KOPT-K1 (cell line): ENCODE measurements at regions not wholly inside any gene's neighbourhood (a gene's known extent, or its start where the extent isn't known, plus 50 kb on each side); places are given as distances from the start of the nearest gene placed in this dataset.
A peak's percentile ranks its signal among the peaks of the same experiment; 100 is the strongest.
"Not testable (repeated sequence)": the region's sequence is repeated elsewhere in the genome, so short reads cannot be mapped to it uniquely, and the experiment has no call there.

Experiments
- H3K27ac ChIP-seq: fragments of 200-600 bp; sonication (generic); 2 replicates; pipeline ENCODE4 v1.5.1; 2016; ENCODE audit warnings: antibody characterized with exemption, mild to moderate bottlenecking, low read depth, low read length; ENCODE audit not compliant: poor library complexity, severe bottlenecking
- H3K36me3 ChIP-seq: fragments of 200-600 bp; sonication (generic); 2 replicates; pipeline ENCODE4 v1.5.1; 2017; ENCODE audit warnings: antibody characterized with exemption, mild to moderate bottlenecking, low read length, moderate library complexity; ENCODE audit not compliant: insufficient read depth
- H3K9me3 ChIP-seq: fragments of 200-600 bp; sonication (generic); 2 replicates; pipeline ENCODE4 v1.5.1; 2017; ENCODE audit warnings: antibody characterized with exemption, low read length, mild to moderate bottlenecking; ENCODE audit not compliant: insufficient read depth, poor library complexity, severe bottlenecking

DNA sequence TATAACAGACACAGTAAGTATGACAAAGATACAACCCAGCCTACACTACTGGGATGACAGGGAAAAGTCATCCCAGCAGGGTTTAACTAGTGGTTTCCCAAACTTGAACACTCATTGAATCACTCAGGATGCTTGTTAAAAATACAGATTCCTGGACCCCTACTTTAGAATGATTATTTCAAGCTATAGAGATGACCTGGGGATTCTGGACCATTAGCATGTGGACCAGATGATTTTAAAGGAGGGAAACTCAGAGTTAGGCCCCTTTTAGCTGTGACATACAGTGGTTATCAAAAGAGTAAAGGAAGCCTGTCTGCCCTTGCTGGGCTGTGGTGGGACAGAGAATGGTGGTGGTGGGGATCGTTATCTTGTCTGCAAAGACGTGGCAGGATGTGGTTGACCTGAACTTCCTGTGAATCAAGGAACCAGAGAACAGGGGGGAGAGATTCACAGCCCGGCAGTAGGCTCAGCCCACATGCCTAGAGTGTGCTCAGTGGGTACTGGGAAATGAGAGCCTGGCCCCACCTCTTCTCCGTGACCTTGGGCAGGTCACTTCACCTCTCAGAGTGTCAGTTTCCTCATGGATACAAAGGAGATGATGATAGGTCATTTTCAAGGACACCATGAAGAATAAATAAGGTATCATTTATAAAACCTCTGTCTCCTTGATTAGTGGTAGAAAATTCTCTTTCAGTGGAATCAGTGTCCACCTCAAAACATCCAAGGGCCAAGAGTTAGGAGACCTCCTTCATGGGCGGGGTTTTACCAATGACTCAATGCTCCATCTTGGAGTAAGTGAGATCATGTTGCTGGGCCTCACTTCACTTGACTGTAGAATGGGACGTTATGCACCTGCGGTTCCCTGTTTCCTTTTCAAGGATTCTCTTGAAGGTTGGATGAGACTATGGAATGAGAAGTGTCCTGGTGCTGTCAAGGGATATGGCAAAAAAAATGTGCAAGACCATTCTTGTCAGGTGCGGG, 306.5 kb downstream of the RPLP1 start:
- Histone ChIP-seq H3K36me3 (no peaks in the 10 kb centered on the region), H3K27ac (no peak overlapping the region), H3K9me3 (peaks cover 4% of the 10 kb centered on the region)

DNA sequence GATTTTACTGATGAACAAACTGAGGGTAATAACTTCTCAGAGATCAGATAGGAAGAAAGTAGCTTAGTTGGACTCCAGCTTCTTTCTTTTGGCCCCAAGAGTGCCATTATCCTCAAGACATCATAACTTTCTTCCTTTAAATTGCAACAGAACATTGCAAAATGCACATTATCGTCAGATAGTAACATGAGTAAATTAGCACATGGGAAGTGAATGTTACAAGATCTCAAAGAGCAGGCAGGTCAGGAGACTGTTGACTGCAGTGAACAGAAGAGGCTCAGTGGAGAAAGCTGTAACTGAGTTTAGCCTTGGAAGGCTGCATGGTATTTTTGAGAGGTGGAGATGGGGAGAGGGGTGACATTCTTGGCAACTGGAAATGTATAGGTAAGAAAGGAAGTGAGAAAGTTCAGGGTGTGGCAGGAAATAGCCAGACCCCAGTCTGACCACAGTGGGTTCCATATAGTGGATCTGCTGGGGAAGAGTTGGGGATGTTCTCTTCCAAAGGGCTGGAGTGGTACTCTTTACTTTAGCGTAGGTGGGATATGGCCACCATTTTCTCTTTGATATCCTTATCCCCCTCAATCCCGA, 307.7 kb downstream of the RPLP1 start:
- Histone ChIP-seq H3K9me3 (no peaks in the 10 kb centered on the region), H3K36me3 (no peaks in the 10 kb centered on the region), H3K27ac (peak overlapping the region; percentile 1)

- Histone ChIP-seq H3K9me3 (no peaks in the 10 kb centered on the region), H3K27ac (peak overlapping the region; percentile 14), H3K36me3 (no peaks in the 10 kb centered on the region)
Observed at GRCh38 chr15:69760890-69761568, 308.4 kb downstream of the RPLP1 start.

DNA sequence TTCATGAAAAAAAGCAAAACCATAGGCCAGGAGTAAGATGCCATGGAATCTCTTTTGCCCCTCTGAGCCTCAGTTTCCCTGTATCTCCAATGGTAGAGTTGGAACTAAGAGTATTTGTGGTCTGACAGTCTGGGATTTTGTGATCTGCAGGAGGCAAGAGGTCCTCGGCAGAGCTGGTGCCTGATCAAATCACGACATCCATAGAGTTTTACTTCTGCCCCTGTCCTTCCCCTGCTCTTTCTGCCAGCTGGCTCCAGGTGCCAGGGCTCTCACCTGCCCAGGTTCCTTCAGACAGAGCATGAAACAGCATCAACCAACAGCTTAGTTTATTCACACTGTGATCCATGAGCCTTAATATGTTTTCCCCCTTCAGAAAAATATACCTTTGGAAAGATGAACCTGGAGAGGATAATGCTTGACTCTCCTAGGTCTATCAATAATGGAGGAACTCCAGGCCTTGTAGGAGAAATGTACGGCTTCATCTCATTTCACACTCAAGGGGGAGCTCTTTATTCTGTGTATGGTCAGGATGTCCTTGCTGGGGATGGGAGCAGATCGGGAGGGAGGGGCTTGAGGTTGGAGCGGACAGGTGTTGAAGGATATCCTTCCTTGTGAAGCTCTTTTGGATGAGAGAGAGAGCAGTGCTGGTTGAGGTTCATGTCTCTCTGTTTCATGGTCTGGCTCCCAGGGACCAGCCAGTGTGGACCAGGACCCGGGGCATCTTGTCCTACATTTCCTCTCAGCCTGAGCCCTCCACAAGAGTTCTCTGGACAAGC, 309.9 kb downstream of the RPLP1 start:
- Histone ChIP-seq H3K9me3 (peaks cover 6% of the 10 kb centered on the region), H3K36me3 (no peaks in the 10 kb centered on the region), H3K27ac (no peak overlapping the region)

DNA sequence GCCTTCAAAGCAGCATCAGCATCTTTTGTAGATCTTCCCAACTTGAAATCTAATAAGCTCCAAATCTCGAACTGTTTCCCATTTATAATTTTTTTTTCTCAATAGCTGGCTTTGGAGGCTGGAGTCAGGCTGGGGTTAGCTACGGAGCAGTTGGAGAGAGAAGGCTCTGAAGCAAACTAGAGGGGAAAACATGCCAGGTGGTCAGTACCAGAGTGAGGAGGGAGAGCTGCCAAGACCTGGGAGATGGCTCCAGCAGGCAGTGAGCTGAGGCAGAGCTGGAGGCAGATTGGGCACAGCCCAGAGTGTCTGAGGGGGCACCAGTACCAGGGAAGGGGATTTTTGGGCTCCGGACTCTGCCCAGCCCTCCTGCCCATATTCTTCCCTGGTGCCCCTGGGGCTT, 311.2 kb downstream of the RPLP1 start:
- Histone ChIP-seq H3K27ac (no peak overlapping the region), H3K36me3 (no peaks in the 10 kb centered on the region), H3K9me3 (peaks cover 7% of the 10 kb centered on the region)

- peaks cover 7% of the 10 kb centered on the region for H3K9me3 ChIP-seq
- no peaks in the 10 kb centered on the region for H3K36me3 ChIP-seq
- no peak overlapping the region for H3K27ac ChIP-seq
Observed at GRCh38 chr15:69766156-69766555, 313.5 kb downstream of the RPLP1 start.

DNA sequence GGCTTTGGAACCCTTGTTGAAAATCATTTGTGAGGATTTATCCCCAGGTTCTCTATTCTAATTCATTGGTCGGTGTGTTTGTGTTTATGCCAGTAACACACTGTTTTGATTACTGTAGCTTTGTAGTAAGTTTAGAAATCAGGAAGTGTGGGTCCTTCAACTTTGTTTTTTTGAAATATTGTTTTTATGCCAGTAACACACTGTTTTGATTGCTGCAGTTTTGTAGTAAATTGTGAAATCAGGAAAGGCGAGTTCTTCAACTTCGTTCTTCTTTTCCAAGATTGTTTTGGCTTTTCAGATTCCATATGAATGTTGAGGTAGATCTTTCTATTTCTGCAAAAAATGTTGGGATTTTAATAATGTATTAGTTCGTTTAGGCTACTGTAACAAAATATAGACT, 314.6 kb downstream of the RPLP1 start:
- Histone ChIP-seq H3K27ac (no peak overlapping the region), H3K36me3 (no peaks in the 10 kb centered on the region), H3K9me3 (peaks cover 7% of the 10 kb centered on the region)

- H3K9me3 ChIP-seq, H3K36me3 ChIP-seq, H3K27ac ChIP-seq: not testable (repeated sequence)
Observed at GRCh38 chr15:69769336-69769735, 316.7 kb downstream of the RPLP1 start.

DNA sequence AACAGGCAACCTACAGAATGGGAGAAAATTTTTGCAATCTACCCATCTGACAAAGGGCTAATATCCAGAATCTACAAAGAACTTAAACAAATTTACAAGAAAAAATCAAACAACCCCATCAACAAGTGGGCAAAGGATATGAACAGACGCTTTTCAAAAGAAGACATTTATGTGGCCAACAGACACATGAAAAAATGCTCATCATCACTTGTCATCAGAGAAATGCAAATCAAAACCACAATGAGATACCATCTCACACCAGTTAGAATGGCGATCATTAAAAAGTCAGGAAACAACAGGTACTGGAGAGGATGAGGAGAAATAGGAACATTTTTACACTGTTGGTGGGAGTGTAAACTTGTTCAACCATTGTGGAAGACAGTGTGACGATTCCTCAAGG, 321.6 kb downstream of the RPLP1 start:
- H3K9me3 ChIP-seq, H3K27ac ChIP-seq, H3K36me3 ChIP-seq: not testable (repeated sequence)

DNA sequence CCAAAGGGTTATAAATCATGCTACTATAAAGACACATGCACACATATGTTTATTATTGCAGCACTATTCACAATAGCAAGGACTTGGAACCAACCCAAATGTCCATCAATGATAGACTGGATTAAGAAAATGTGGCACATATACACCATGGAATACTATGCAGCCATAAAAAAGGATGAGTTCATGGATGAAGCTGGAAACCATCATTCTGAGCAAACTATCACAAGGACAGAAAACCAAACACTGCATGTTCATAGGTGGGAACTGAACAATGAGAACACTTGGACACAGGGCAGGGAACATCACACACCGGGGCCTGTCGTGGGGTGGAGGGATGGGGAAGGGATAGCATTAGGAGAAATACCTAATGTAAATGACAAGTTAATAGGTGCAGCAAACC, 322.1 kb downstream of the RPLP1 start:
- H3K27ac ChIP-seq, H3K9me3 ChIP-seq, H3K36me3 ChIP-seq: not testable (repeated sequence)

GRCh38 chr15:69777356-69777755, 320.4 kb downstream of the TLE3 start:
- H3K9me3 ChIP-seq: no peaks in the 10 kb centered on the region
- H3K36me3 ChIP-seq: no peaks in the 10 kb centered on the region
- H3K27ac ChIP-seq: no peak overlapping the region

- Histone ChIP-seq H3K9me3 (no peaks in the 10 kb centered on the region), H3K36me3 (no peaks in the 10 kb centered on the region), H3K27ac (no peak overlapping the region)
Observed at GRCh38 chr15:69780374-69780773, 317.3 kb downstream of the TLE3 start.

DNA sequence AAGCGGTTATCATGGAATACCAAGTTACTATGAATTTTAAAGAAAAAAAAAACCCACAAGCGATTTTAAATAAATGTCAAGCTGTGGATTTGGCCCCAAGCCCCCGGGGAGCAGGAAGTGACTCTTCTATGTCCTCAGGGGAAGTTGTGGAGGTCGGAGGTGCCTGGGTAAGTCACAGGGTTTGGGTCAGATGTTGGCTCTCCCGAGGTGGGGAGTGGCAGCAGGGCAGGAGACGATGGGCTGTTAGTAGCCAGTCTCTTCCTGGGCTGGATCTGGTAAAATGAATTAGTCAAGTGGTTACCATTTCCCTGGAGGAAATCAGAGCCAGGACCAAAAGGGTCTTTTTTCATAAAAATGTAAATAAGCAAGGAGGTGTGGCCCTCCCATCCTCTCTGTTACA, 316.7 kb downstream of the TLE3 start:
- no peaks in the 10 kb centered on the region for H3K9me3 ChIP-seq
- no peaks in the 10 kb centered on the region for H3K36me3 ChIP-seq
- no peak overlapping the region for H3K27ac ChIP-seq

GRCh38 chr15:69781411-69782125, 316.1 kb downstream of the TLE3 start:
- Histone ChIP-seq H3K9me3 (no peaks in the 10 kb centered on the region), H3K27ac (no peak overlapping the region), H3K36me3 (no peaks in the 10 kb centered on the region)
